Skeletal muscle tissue (tissue), 3 donors: ENCODE measurements at regions not wholly inside any gene's neighbourhood (a gene's known extent, or its start where the extent isn't known, plus 50 kb on each side); places are given as distances from the start of the nearest gene placed in this dataset.

ENCODE experiments used
- H3K27ac ChIP-seq: one replicate; pipeline ENCODE4 v1.7.0; 2013; ENCODE audit warnings: mild to moderate bottlenecking, low read depth, low read length, inconsistent platforms
- H3K27me3 ChIP-seq, 3 donors: one replicate each; pipeline ENCODE4 v1.7.0; 2013; ENCODE audit warnings: low read length in 3 of 3; ENCODE audit not compliant: control insufficient read depth in 3 of 3, insufficient read depth in 3 of 3
- H3K36me3 ChIP-seq, 3 donors: one replicate each; pipeline ENCODE4 v1.7.0; 2013; ENCODE audit warnings: low read length in 3 of 3; ENCODE audit not compliant: control insufficient read depth in 3 of 3, insufficient read depth in 3 of 3
- H3K4me1 ChIP-seq, 3 donors: one replicate each; pipeline ENCODE4 v1.7.0; 2013; ENCODE audit warnings: low read length in 3 of 3, mild to moderate bottlenecking in 3 of 3; ENCODE audit not compliant: control insufficient read depth in 3 of 3, insufficient read depth in 3 of 3
- H3K4me3 ChIP-seq, 3 donors: one replicate each; pipeline ENCODE4 v1.7.0; 2013; ENCODE audit warnings: low read length in 3 of 3
- H3K9ac ChIP-seq, 3 donors: one replicate each; pipeline ENCODE4 v1.7.0; 2013; ENCODE audit warnings: low read length in 3 of 3, mild to moderate bottlenecking in 3 of 3, moderate library complexity in 2 of 3, low read depth in 1 of 3
- H3K9me3 ChIP-seq, 3 donors: one replicate each; pipeline ENCODE4 v1.7.0; 2013; ENCODE audit warnings: low read length in 3 of 3; ENCODE audit not compliant: control insufficient read depth in 3 of 3
- donor health status: Osteomylitis.

- H3K4me1 ChIP-seq: no peaks in the 10 kb centered on the region
- H3K36me3 ChIP-seq: no peaks in the 10 kb centered on the region
- no peak overlapping the region for H3K9ac ChIP-seq
- no peak overlapping the region for H3K27ac ChIP-seq
- no peaks in the 10 kb centered on the region for H3K27me3 ChIP-seq
- H3K9me3 ChIP-seq: no peaks in the 10 kb centered on the region
- H3K4me3 ChIP-seq: no peak overlapping the region
These were observed 863.9 kb downstream of the EPHA3 start for GRCh38 chr3:89971329-89971728.

DNA sequence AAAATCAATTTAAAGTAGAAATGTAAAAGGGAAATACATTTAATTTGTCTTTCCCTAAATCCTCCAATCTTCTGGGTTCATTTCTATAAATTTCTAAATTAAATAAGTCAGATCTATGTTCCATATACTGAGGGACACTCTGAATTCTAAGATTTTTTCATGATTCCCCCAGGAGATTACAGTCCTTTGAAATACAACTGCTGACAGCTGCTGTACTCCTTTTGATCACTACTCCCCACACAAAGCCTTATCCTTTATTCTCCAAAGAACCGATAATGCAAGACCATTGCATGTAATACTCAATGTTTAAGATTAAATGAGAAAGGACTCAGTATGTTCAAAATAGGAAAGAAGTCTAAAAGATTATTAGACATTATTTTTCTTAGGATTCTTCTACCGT is 865.7 kb downstream of the EPHA3 start:
- H3K9me3 ChIP-seq: no peaks in the 10 kb centered on the region
- H3K36me3 ChIP-seq: no peaks in the 10 kb centered on the region
- no peaks in the 10 kb centered on the region for H3K4me1 ChIP-seq
- no peak overlapping the region for H3K9ac ChIP-seq
- no peaks in the 10 kb centered on the region for H3K27me3 ChIP-seq
- H3K27ac ChIP-seq: no peak overlapping the region
- no peak overlapping the region for H3K4me3 ChIP-seq

- Histone ChIP-seq H3K9me3 (no peaks in the 10 kb centered on the region), H3K4me3 (no peak overlapping the region), H3K9ac (no peak overlapping the region), H3K27ac (no peak overlapping the region), H3K27me3 (no peaks in the 10 kb centered on the region), H3K4me1 (no peaks in the 10 kb centered on the region), H3K36me3 (no peaks in the 10 kb centered on the region)
These were observed 867.6 kb downstream of the EPHA3 start for GRCh38 chr3:89974903-89975519.

GRCh38 chr3:89983449-89983848 is 876.0 kb downstream of the EPHA3 start:
- Histone ChIP-seq H3K4me1 (no peaks in the 10 kb centered on the region), H3K27me3 (no peaks in the 10 kb centered on the region), H3K9me3 (peaks cover 0 to 4% (median 0%) of the 10 kb centered on the region in 3 donors), H3K4me3 (no peak overlapping the region), H3K27ac (no peak overlapping the region), H3K9ac (no peak overlapping the region), H3K36me3 (no peaks in the 10 kb centered on the region)

GRCh38 chr3:90005281-90005847 is 897.9 kb downstream of the EPHA3 start:
- Histone ChIP-seq H3K4me1 (no peaks in the 10 kb centered on the region), H3K36me3 (no peaks in the 10 kb centered on the region), H3K27me3 (no peaks in the 10 kb centered on the region), H3K9ac (no peak overlapping the region), H3K27ac (no peak overlapping the region), H3K9me3 (no peaks in the 10 kb centered on the region), H3K4me3 (no peak overlapping the region)

- Histone ChIP-seq H3K4me3 (no peak overlapping the region), H3K27ac (no peak overlapping the region), H3K4me1 (no peaks in the 10 kb centered on the region), H3K36me3 (no peaks in the 10 kb centered on the region), H3K9me3 (no peaks in the 10 kb centered on the region), H3K9ac (no peak overlapping the region), H3K27me3 (no peaks in the 10 kb centered on the region)
These were observed 900.5 kb downstream of the EPHA3 start for GRCh38 chr3:90007778-90008499.

DNA sequence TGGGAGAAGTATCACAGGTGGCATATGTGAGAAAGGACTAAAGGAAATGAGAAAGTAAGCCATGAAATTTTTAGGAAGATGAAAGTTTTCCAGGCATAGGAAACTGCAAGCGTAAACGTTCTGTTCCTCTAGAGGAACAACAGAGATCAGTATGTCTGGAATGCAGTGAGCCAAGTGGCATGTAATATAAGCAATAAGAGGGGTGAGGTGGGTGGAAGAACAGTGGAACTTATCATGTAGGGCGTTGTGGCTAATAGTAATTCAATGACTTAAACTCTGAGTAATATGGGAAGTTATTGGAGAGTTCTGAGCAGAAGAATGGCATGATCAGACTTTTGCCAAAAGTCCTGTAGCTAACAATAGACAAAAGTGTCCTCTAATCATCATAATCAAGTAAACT is 902.9 kb downstream of the EPHA3 start:
- H3K4me3 ChIP-seq: no peak overlapping the region
- H3K9ac ChIP-seq: no peak overlapping the region
- H3K27ac ChIP-seq: no peak overlapping the region
- no peaks in the 10 kb centered on the region for H3K4me1 ChIP-seq
- H3K27me3 ChIP-seq: no peaks in the 10 kb centered on the region
- no peaks in the 10 kb centered on the region for H3K9me3 ChIP-seq
- no peaks in the 10 kb centered on the region for H3K36me3 ChIP-seq

GRCh38 chr3:90011131-90011530 is 903.7 kb downstream of the EPHA3 start:
- no peak overlapping the region for H3K27ac ChIP-seq
- no peaks in the 10 kb centered on the region for H3K36me3 ChIP-seq
- H3K4me1 ChIP-seq: no peaks in the 10 kb centered on the region
- H3K9me3 ChIP-seq: no peaks in the 10 kb centered on the region
- no peak overlapping the region for H3K4me3 ChIP-seq
- H3K9ac ChIP-seq: no peak overlapping the region
- H3K27me3 ChIP-seq: no peaks in the 10 kb centered on the region

- no peak overlapping the region for H3K4me3 ChIP-seq
- H3K9ac ChIP-seq: no peak overlapping the region
- peaks cover 0 to 2% (median 0%) of the 10 kb centered on the region in 3 donors for H3K4me1 ChIP-seq
- H3K27ac ChIP-seq: no peak overlapping the region
- no peaks in the 10 kb centered on the region for H3K36me3 ChIP-seq
- no peaks in the 10 kb centered on the region for H3K27me3 ChIP-seq
- H3K9me3 ChIP-seq: no peaks in the 10 kb centered on the region
These were observed 904.2 kb downstream of the EPHA3 start for GRCh38 chr3:90011596-90011995.

- Histone ChIP-seq H3K4me3 (no peak overlapping the region), H3K27me3 (no peaks in the 10 kb centered on the region)
These were observed 904.6 kb downstream of the EPHA3 start for GRCh38 chr3:90011996-90012395.

More at GRCh38 chr3:90011996-90012395, 904.6 kb downstream of the EPHA3 start:
- H3K9ac ChIP-seq: no peak overlapping the region
- no peaks in the 10 kb centered on the region for H3K9me3 ChIP-seq
- H3K4me1 ChIP-seq: peaks cover 0 to 3% (median 0%) of the 10 kb centered on the region in 3 donors
- no peaks in the 10 kb centered on the region for H3K36me3 ChIP-seq
- no peak overlapping the region for H3K27ac ChIP-seq
